Dedifferentiated amniotic fluid mesenchymal stem cell (primary cell): ENCODE measurements at regions not wholly inside any gene's neighbourhood (a gene's known extent, or its start where the extent isn't known, plus 50 kb on each side); places are given as distances from the start of the nearest gene placed in this dataset.
"Not testable (repeated sequence)": the region's sequence is repeated elsewhere in the genome, so short reads cannot be mapped to it uniquely, and the experiment has no call there.

Source experiments
- DNase-seq: peaks from one replicate; pipeline ENCODE4 v3.0.0-alpha.2; 2016; ENCODE audit errors: extremely low spot score

DNA sequence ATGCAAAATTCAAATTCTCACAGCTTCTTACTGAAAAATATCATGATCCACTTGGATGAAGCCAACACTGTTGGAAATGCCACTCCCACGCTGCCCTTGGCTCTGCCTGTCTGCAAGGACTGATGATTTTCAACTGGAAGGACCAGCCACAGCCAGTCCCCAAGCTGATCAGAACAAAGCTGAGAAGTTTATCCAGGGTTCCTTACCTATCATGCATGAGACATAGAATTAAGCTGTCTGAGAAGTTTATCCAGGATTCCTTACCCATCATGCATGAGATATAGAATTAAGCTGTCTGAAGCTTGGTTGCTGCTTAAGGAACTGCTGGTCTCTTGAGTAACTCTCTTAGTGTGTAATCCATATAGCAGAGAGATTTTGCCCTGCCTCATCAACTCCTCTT lies 159.8 kb upstream of the TMEM260 start:
- DNase-seq: no peak

DNA sequence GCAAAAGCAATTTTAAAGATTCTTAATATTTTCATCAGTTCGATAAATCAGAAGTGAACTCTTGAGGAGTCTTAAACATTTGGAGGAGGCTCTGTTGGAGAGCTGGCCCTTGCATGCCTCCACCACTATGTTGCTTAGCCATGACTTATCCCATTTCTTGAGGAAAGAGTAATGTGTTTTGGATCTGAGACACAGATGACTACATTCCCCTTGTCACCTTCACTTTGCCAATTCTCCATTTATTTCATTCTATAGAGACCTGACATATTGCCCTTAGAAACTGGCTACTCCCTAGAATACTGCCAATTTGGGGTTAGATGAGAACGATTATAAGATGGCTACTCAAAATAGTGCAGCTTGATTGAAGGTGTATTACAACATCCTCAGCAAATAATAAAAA lies 157.4 kb upstream of the TMEM260 start:
- no peak for DNase-seq

DNA sequence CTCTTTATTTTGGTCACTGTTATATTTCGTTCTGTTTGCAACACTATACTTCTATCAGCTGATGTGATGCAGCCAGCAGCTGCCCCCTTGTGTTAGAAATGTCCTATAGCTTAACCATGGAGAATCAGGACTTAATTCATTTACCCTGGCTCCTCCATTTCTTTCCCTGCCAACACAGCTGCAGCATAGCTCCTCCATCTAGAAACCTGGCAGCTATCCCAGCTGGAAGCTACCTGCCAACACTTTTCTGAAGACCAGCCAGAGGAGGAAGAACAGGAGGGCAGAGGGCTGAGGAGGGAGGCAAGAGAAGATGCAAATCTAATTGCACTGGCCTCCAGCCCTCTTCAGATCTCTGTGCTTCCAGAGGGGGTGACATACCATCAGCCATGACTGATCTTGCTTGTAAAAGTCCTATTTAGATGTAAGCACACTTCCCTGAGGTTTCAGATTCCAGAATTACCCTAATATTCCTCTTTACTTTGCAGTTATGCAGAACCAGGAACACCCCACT lies 156.8 kb upstream of the TMEM260 start:
- peak; percentile 77 for DNase-seq

DNA sequence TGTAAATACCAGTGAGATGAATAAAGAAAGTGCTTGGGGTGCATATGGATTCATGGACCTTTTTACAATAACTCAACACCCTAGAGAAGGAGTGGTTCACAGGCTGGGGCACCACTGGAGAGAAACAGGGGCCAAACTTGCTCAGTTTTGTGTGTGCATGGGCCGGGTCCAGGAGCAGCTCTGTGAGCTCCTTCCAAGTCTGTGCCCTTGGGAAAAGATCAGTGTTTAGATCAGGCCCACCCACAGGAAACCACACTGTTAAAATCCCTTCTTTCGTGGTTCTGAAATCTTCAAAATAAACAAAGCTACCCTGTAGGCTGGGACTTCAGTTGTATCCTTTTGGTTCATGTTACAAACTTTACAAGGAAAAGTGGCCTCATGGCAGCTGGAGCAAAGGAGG lies 156.1 kb upstream of the TMEM260 start:
- DNase-seq: peak; percentile 22

DNA sequence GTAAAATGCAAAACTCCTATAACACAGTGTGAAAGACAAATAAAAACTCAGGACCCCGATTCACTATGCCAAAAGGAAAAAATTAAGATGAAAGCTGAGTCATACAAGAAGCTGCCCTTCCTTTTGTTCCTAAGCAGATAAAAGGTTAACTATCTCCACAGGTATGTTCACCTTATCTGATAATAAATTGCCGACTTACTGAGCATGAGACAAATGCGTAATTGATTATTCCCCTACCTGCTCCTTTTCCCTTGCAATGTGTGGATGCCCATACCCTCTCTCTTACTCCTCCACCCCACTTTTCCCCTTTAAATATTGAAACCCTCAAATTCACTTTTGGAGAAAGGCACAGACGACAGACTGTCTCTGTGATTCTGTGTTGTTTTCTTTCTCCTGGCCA lies 148.6 kb upstream of the TMEM260 start:
- DNase-seq: no peak

DNA sequence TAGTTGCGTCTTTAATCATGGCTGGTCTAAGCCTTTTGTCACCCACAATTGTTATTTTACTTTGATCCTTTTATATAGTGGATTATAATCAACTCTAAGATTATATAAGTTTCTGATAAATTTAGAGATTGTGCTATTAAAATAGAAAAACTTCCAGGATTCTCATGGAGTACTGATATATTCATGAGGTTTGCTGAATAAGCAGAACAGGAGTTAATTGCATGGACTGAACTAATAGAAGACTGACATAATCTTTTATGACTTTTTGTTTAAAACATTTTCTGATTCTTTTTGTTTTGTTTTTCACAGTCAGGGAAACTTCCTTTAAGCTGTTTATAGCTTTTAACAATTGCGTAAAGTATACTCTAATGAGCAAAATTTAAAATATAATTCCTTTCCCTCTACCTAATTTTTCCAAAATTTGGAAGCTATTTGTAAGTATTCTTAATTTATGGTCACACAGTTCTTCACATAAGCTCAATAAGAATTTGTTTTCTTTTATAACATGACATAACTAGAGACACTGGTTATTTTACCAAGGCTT lies 129.9 kb upstream of the TMEM260 start:
- DNase-seq: no peak

DNA sequence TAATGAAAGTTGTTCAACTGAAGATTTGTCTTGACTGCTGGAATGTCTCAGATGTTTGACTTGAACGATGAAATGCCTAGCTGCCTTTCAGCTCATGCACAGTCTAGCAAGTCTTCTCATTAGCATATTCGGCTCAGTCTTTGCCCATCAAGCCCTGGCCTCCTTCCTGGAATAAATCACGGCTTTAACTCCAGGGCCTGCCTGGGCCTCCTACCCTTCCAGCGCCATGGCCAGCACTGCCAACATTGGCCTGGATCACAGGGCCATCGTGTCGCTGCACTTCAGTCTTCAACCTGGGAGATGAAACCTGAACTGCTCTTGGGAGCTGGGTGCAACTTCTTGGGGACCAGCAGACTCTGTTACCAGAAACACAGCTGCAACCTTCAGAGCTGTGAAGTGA lies 126.7 kb upstream of the TMEM260 start:
- DNase-seq: no peak

DNA sequence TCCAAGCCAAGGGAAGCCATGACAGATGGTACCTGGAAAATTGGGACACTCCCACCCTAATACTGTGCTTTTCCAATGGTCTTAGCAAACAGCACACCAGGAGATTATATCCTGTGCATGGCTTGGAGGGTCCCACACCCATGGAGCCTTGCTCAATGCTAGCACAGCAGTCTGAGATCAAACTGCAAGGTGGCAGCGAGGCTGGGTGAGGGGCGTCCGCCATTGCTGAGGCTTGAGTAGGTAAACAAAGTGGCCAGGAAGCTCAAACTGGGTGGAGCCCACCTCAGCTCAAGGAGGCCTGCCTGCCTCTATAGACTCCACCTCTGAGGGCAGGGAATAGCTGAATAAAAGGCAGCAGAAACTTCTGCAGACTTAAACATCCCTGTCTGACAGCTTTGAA lies 124.9 kb upstream of the TMEM260 start:
- not testable (repeated sequence) for DNase-seq

DNA sequence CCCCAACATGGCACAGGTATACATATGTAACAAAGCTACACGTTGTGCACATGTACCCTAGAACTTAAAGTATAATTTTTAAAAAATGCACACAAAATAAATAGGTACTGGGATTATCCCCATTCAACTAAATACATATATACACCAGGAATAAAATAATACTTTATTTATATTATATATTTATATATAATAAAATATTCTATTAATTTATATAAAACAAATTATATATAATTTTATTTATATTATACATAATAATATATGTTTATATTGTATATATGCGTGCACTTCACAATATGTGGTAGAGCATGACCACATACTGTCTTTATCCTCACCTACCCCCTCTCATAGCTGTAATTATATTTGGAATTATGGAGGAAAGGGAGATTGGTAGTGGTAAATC lies 119.1 kb upstream of the TMEM260 start:
- no peak for DNase-seq

DNA sequence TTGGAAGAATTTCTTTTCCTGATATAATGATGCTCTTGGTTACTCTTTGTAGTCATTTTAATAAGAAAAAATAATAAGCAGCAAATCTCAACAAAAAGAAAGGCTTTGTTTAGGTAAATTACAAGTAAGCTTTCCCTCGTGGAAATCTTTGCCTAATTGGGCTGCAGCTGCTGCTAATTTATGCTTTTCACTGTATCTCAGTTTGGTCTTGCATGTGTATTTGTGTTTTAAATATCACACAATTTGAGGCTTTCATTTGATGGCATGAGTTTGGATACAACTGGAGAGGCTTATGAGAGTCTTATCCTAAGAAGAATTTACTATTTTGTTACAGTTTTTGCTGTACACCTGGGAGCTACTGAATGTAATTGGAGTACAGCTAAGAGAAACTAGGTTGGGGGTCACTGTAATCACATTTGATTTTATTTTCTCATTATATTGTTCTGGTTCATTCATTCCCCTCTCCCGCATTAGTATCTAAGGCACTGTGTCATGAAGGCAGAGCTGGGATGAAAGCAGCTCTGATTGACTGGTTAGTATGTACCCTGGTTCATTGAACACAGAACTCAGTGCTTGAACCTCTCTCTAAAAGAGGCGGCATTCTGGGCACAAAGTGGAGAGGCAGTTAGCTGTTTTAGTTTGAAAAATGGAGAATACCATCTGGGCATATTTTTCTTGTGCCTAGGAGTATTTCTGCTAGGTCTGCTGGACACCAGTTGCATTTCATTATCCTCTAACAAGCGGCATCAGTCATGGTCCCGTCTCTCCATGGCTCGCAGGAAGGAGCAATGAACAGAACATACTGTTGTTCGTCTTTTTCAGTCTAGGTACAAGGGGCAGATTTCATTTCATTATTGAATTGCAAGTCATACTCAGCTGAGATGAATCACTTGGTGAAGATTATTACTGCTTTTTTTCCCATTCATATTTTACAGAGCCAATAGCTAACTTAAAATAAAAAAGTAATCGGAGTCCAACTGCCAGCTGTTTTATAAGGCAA lies 118.0 kb upstream of the TMEM260 start:
- no peak for DNase-seq

DNA sequence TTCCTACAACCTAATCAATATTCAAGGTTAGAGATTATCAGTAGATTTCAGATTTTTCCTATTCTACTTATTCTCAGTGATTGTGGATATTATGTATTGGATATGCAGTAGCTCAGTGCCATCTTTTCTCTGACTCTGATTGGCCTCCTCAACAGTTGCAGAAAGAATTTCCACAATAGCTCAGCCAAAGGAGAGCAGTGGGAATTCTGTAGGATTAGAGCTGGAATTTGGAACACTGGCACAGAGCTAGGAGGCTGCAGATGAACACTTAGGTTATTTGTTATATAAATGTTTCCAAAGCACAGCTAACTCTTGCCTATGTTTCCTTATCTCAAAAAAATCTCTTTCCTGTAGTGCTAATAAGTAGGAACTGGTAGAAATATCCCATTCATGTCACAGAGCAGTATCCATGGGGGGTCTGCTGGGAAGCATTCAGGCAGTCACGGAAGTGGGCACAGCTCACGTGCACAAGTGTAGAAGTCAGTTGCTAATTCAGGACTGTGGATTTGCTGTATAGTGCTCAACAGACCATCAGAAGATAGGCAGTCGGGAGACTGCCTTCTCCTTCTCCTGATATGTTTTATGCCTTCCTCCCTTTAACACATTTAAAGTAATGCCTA lies 116.2 kb upstream of the TMEM260 start:
- no peak for DNase-seq

DNA sequence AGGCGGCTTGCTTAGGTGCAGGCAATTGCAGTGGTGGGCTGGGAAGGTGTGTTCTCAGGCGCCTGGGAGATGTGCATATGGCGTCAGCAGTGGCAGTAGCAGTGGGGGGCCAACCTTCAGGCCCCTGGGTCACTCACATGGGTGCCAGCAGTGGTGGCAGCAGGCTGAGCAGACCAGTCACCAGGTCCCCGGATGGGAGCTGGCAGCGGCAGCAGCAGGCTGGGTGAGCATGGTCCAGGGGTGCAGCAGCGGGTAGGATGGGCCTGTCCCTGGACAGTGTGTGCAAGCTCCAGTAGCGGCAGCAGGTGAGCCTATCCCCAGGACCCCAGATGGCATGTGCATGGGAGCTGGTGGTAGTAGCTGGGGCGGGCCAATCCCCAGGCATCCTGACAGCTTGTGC lies 108.5 kb upstream of the TMEM260 start:
- DNase-seq: no peak

DNA sequence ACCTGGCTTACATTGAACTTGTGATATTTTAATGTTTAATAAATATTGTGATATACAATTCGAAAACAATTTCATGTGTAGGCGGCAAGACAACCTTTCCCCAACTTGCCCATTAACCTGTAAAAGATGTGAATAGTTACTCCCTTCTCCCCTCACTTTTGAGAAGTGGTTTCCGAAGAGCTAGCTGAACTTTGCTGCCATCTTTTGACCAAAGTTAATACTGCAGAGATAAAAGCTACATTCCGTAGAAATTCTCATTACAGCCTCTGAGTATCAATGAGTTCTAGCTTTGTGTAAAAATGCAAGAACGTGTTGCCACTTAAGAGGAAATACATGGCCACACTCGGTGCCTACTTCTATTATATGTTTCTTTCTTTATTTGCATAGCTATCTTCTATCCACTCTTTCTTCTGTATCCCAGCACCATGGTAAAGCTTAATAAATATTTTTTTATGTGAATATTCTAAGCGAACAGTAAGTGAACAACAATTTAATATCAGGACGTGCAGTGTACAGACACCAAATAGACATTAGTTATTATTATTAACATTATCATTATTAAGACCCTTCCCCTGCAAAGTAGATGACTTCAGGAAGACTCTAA lies 105.1 kb upstream of the TMEM260 start:
- DNase-seq: peak; percentile 61

DNA sequence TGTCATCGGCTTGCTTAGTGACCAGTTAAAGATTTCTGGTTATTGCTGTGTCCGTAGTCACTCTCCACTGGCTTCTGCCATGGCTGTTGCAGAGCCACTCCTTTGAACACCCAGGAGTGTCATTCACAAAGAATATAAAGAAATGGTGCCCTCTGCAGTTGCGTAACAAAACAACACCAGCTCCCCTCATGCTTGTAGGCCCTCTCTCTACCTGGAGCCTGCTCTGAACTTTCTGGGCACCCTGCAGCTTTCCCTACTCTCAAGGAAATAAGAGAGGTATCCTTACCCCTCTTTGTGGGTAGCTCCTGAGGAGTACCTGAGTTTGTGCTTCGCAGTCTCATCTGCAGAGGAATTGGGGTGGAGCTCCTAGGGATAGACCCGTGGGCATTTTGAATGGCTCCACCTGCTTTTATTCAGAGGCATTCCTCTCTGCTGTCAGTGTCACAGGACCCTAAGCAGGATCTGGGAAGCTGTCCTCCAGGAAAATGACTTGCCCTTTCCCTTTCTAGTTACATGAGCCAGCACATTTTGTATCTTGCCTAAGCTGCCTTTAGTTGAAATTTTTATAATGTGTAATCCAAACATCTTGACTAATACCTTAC lies 97.2 kb upstream of the TMEM260 start:
- DNase-seq: no peak

DNA sequence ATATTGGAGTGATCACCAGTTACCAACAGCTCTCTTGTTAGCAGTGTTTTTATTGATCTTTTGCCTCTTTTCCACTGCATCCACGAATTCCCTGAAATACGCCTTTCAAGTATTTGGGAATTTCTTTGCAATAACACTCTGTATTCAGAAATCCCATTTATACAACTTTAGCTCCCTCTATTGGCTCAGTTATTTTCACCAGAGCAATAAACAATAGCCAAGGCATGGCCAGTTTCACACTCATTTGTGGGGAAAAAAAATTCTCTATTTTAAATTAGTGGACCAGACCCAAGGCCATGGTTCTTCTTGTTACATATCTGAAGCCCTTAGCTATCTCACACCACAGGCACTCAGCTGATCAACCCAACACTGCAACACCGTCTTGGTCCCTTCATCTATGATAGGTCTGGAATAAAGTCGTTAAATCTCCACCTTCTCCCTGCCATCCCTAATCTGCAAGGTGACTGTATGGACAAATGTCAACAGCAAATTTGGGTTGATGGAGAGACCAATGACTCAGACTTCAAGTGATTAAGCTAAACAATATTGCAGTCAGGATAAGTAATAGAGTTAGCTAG lies 92.4 kb upstream of the TMEM260 start:
- DNase-seq: peak; percentile 41

DNA sequence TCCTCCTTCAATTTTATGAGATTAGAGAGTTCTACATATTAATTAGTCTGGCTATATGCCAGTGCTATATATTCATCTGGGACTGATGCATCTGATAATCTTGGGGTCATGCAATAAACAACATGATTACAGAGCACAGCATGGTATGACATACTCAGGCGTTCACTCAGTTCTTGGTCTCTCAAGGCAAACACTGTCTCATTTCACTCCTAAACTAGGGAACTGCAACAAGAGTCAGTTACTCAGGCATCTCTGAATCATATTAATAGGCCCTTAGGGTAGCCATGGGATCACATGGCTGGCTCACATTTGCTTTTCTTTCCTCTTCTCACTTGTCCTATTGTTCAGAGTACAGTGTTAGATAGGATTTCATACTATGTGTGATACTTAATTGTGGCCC lies 91.8 kb upstream of the TMEM260 start:
- DNase-seq: peak; percentile 44

DNA sequence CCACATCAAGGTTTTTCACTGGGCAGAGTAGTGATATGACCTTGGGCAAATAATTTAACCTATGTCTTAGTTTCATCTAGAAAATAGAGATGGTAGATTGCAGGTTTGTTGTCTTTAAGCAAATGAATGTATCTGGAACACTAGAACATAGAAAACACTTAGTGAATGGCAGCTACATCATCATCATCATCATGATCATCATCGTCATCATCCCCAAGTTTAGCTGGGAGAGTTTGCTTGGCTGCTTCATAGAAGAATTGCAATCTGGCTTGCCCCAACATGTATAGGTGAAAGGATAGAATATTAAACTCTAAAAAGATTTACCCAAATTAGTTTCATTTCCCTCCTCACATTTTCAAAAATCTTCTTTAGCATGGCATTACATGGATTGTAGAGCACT lies 91.3 kb upstream of the TMEM260 start:
- DNase-seq: no peak

DNA sequence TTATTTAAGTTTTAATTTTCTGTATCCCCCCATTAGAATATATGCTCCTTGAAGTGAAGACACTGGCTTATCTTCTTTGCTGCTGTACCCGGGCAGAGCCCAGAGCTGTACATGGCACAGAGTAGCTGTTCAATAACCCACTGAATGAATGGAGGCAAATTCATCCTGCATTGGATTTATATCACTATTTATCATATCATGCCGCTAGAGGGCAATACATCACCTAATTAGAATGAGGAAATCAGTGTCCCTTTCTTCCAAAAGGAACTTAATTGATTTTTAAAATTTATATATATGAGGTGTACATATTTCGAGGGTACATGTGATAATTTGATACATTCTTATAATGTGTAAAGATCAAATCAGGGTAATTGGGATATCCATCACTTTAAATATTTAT lies 89.2 kb upstream of the TMEM260 start:
- DNase-seq: peak; percentile 54

DNA sequence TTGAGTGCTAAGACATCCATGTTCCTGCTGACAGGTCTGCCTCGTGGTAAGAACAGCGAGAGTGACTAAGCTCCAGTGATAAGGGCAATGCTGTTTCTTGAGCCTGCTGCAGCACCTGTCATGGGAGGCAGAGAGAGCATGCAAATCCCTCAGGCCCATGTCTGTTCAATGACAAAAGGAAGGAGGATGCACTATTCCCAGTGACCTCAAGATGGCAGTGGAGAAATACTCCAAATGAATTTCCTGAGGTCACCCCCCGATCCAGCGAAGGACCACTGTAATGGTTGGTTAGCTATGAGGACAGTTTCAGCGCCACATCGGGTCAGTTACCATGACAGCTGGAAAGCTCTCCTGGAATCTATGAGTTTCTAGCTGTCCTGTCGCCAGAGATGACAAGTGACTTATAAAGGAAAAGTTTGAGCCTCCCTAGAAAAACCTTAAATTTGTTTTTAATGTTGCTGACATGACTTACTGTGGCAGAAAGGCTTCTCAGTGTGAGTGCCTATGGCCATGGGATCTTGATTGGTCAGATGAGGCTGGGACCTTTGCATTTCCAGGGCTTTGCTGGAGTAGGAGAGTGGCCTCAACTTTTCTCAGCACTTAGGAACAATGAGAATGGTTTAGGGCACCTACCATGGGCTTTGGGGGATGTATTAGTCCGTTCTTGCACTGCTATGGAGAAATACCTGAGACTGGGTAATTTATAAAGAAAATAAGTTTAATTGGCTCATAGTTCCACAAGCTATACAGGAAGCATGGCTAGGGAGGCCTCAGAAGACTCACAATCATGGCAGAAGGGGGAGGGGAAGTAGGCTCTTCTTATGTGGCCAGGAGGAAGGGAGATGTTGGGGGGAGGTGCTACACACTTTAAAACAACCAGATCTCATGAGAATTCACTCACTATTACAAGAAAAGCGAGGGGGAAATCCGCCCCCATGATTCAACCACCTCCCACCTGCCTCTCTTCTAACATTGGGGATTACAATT lies 88.0 kb upstream of the TMEM260 start:
- peak; percentile 63 for DNase-seq

DNA sequence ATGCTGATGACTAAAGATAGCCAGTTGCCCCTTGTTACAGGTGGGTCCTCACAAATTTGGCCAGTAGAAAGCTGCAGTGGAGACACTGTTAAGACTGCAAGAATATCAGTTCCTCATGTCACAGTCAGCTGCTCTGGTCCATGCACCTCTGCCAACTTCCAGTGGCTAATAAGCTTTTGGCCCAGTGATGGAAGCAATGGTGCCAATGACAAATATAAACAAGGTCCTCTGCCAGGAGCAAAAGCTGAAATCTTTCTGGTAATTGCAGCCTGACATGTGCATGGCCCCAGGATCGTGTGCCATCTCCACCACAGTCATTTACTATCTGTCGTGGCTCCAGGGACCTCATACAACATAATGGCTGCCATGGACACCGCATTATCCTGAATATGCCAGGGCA lies 85.4 kb upstream of the TMEM260 start:
- no peak for DNase-seq
